ENCODE measurements at regions not wholly inside any gene's neighbourhood (a gene's known extent, or its start where the extent isn't known, plus 50 kb on each side); places are given as distances from the start of the nearest gene placed in this dataset.

GRCh38 chr6:15956205-15957106 lies 172.4 kb upstream of the MYLIP start (continued):
- TF ChIP-seq ZNF423 (tag by site-specific recombination; IDR thresholded peaks at IDR 0.05): no peak
- TF ChIP-seq ATF2 (tag by site-specific recombination; IDR thresholded peaks at IDR 0.05; ENCODE audit: low read depth): peak; percentile 30; the same call in 1 of the 2 replicates
- no peak for TF ChIP-seq ZNF623 (tag by site-specific recombination; IDR thresholded peaks at IDR 0.05)
- no peak for TF ChIP-seq ZNF707 (tag by site-specific recombination; IDR thresholded peaks at IDR 0.05)
- no peak for TF ChIP-seq ZNF658 (tag by site-specific recombination; IDR thresholded peaks at IDR 0.05)
- peak; percentile 57; the same call in 1 of the 2 replicates for TF ChIP-seq ZNF488 (tag by site-specific recombination; IDR thresholded peaks at IDR 0.05)
- peak; percentile 88 for TF ChIP-seq TSHZ1 (tag by site-specific recombination; IDR thresholded peaks at IDR 0.05; ENCODE audit: borderline replicate concordance)
- TF ChIP-seq ZNF768 (tag by site-specific recombination; IDR thresholded peaks at IDR 0.05): no peak
- TF ChIP-seq GLIS1 (tag by site-specific recombination; IDR thresholded peaks at IDR 0.05): peak; percentile 89
- no peak for TF ChIP-seq YY1 (tag by site-specific recombination; IDR thresholded peaks at IDR 0.05)
- no peak for TF ChIP-seq ZNF169 (tag by site-specific recombination; IDR thresholded peaks at IDR 0.05)
- TF ChIP-seq ZNF26 (tag by site-specific recombination; IDR thresholded peaks at IDR 0.05): no peak
- TF ChIP-seq EGR2 (tag by site-specific recombination; IDR thresholded peaks at IDR 0.05; ENCODE audit: low read depth): no peak
- no peak for TF ChIP-seq ZNF792 (tag by site-specific recombination; IDR thresholded peaks at IDR 0.05)
- peak; percentile 55; the same call in 1 of the 2 replicates for TF ChIP-seq ZNF449 (tag by site-specific recombination; IDR thresholded peaks at IDR 0.05)
- no peak for TF ChIP-seq ZNF510 (tag by site-specific recombination; IDR thresholded peaks at IDR 0.05; ENCODE audit: insufficient replicate concordance)
- no peak for TF ChIP-seq KLF16 (tag by site-specific recombination; IDR thresholded peaks at IDR 0.05)
- TF ChIP-seq ZNF292 (tag by site-specific recombination; IDR thresholded peaks at IDR 0.05; ENCODE audit: borderline replicate concordance, low read depth): no peak
- TF ChIP-seq ZNF10 (tag by site-specific recombination; IDR thresholded peaks at IDR 0.05): peak; percentile 92
- TF ChIP-seq ZNF274 (IDR thresholded peaks at IDR 0.05; ENCODE audit: low read length): no peak
- TF ChIP-seq ZNF274 (tag by site-specific recombination; IDR thresholded peaks at IDR 0.05; ENCODE audit: borderline replicate concordance): no peak
- no peak for TF ChIP-seq ZBTB49 (tag by site-specific recombination; IDR thresholded peaks at IDR 0.05; ENCODE audit: low read depth)
- TF ChIP-seq ZNF391 (tag by site-specific recombination; IDR thresholded peaks at IDR 0.05; ENCODE audit: borderline replicate concordance, low read depth): peak; percentile 67; the same call in 1 of the 2 replicates
- peak; percentile 51 for TF ChIP-seq TRIM28 (IDR thresholded peaks at IDR 0.05; ENCODE audit: borderline replicate concordance, low read length)
- TF ChIP-seq ZNF324 (tag by site-specific recombination; IDR thresholded peaks at IDR 0.05): peak; percentile 75
- no peak for TF ChIP-seq ZNF670 (tag by site-specific recombination; IDR thresholded peaks at IDR 0.05; ENCODE audit: low read depth)
- no peak for TF ChIP-seq ZNF664 (tag by site-specific recombination; IDR thresholded peaks at IDR 0.05)
- TF ChIP-seq ZNF121 (tag by site-specific recombination; IDR thresholded peaks at IDR 0.05): no peak
- TF ChIP-seq ZNF521 (tag by site-specific recombination; IDR thresholded peaks at IDR 0.05): no peak
